GM12878 (cell line): ENCODE measurements at regions not wholly inside any gene's neighbourhood (a gene's known extent, or its start where the extent isn't known, plus 50 kb on each side); places are given as distances from the start of the nearest gene placed in this dataset.

Source experiments
- ATAC-seq: fragments of 200-7000 bp; cut with Tn5 transposase; 3 replicates; pipeline ENCODE4 v1.9.1; 2020; ENCODE audit warnings: mild to moderate bottlenecking, moderate library complexity
- BruUV-seq: library from RNA; stranded (reverse); fragments of 400-500 nt; replicated peaks from 2 replicates; lab custom pipeline; 2021; lab: Mats Ljungman, UMichigan
- CTCF ChIA-PET: fragments of 300-600 bp; sonication (Branson Sonifier 250); formaldehyde crosslinking; extraction: SDS; loops from one replicate; lab custom pipeline; 2021; ENCODE audit warnings: inconsistent platforms; lab: Yijun Ruan, JAX
- POLR2A ChIA-PET: fragments of 350-600 bp; formaldehyde crosslinking; extraction: SDS; loops from one replicate; lab custom pipeline; 2021; ENCODE audit warnings: inconsistent platforms; lab: Charles Lee
- RAD21 ChIA-PET: fragments of 300-600 bp; sonication (Branson Sonifier 250); formaldehyde crosslinking; loops from one replicate; lab custom pipeline; 2023; ENCODE audit warnings: antibody characterized with exemption; ENCODE audit not compliant: unreplicated experiment; lab: Charles Lee
- SMC1A ChIA-PET: fragments of 300-600 bp; sonication (Branson Sonifier 250); formaldehyde crosslinking; loops from one replicate; lab custom pipeline; 2023; ENCODE audit not compliant: unreplicated experiment, uncharacterized antibody; lab: Charles Lee
- DNase-seq: peaks from one replicate; pipeline ENCODE4 v3.0.0-alpha.2; 2011; ENCODE audit warnings: low read depth, low spot score
- FAIRE-seq: peaks from 3 replicates; lab custom pipeline; 2011; peaks lifted over from hg19 to GRCh38; lab: Jason Lieb, UNC
- H2AFZ ChIP-seq: 2 replicates; pipeline ENCODE4 v1.6.0; 2011; ENCODE audit warnings: low read depth, low read length, control low read depth; ENCODE audit not compliant: control insufficient read depth
- H3K27ac ChIP-seq: 2 replicates; pipeline ENCODE4 v1.5.1; 2011; ENCODE audit warnings: control low read depth; ENCODE audit not compliant: control insufficient read depth, insufficient read depth
- H3K27me3 ChIP-seq, 2 experiments: replicated peaks in 1 of 2; 2 replicates each; pipeline versions ENCODE4 v1.6.0 to v1.6.1; 2011; ENCODE audit warnings: low read length in 1 of 2; ENCODE audit not compliant: control insufficient read depth in 2 of 2, insufficient read depth in 2 of 2
- H3K36me3 ChIP-seq, 2 experiments: 2 replicates each; pipeline ENCODE4 v1.5.1; 2011; ENCODE audit warnings: low read length in 1 of 2; ENCODE audit not compliant: control insufficient read depth in 2 of 2, insufficient read depth in 2 of 2
- H3K4me1 ChIP-seq: 2 replicates; pipeline ENCODE4 v1.6.1; 2011; ENCODE audit warnings: mild to moderate bottlenecking, low read length, moderate library complexity, mixed read lengths; ENCODE audit not compliant: control insufficient read depth, insufficient read depth
- H3K4me2 ChIP-seq: 2 replicates; pipeline ENCODE4 v1.6.0; 2011; ENCODE audit warnings: control low read depth; ENCODE audit not compliant: control insufficient read depth, insufficient read depth
- H3K4me3 ChIP-seq: fragments of 200-600 bp; sonication (generic); 2 replicates; pipeline ENCODE4 v1.5.1; 2016
- H3K79me2 ChIP-seq: 2 replicates; pipeline ENCODE4 v1.6.0; 2011; ENCODE audit warnings: low read length; ENCODE audit not compliant: control insufficient read depth, insufficient read depth
- H3K9ac ChIP-seq: 2 replicates; pipeline ENCODE4 v1.8.0; 2011; ENCODE audit warnings: low read length, control low read depth, mixed read lengths; ENCODE audit not compliant: control insufficient read depth, insufficient read depth
- H3K9me3 ChIP-seq: replicated peaks from 3 replicates; pipeline ENCODE4 v1.5.1; 2011; ENCODE audit warnings: mild to moderate bottlenecking, low read length; ENCODE audit not compliant: control insufficient read depth, insufficient read depth
- H4K20me1 ChIP-seq: 2 replicates; pipeline ENCODE4 v1.6.0; 2011; ENCODE audit not compliant: control insufficient read depth, insufficient read depth
- BCL11A ChIP-seq: IDR thresholded peaks from 2 replicates; pipeline ENCODE4 v1.6.1; 2011; ENCODE audit warnings: low read depth, low read length
- BMI1 ChIP-seq: fragments of 450-650 bp; IDR thresholded peaks from 2 replicates; pipeline ENCODE4 v1.6.1; 2016; ENCODE audit warnings: mild to moderate bottlenecking, moderate library complexity, borderline replicate concordance
- CBX5 ChIP-seq: sonication (generic); IDR thresholded peaks from 2 replicates; pipeline ENCODE4 v1.6.1; 2016; ENCODE audit warnings: low read depth, moderate library complexity, mild to moderate bottlenecking, inconsistent platforms
- IKZF1 ChIP-seq: fragments of 450-650 bp; conservative IDR thresholded peaks from 2 replicates; pipeline ENCODE4 v1.6.1; 2017; ENCODE audit warnings: antibody characterized with exemption, mild to moderate bottlenecking
- KAT2A ChIP-seq: conservative IDR thresholded peaks from 2 replicates; pipeline ENCODE4 v1.6.1; 2011; ENCODE audit warnings: low read depth, low read length; ENCODE audit not compliant: control insufficient read depth
- SMAD5 ChIP-seq: IDR thresholded peaks from 2 replicates; pipeline ENCODE4 v1.6.1; 2016; ENCODE audit warnings: antibody characterized with exemption, low read depth
- SREBF1 ChIP-seq: IDR thresholded peaks from 2 replicates; pipeline ENCODE4 v1.6.1; 2012; ENCODE audit warnings: mild to moderate bottlenecking, low read length
- SRF ChIP-seq, 2 experiments: IDR thresholded peaks; 2 replicates each; pipeline ENCODE4 v1.6.1; 2011; ENCODE audit warnings: low read depth in 2 of 2, low read length in 2 of 2, mild to moderate bottlenecking in 1 of 2, moderate library complexity in 1 of 2
- TCF7 ChIP-seq: IDR thresholded peaks from 2 replicates; pipeline ENCODE4 v1.6.1; 2014; ENCODE audit warnings: antibody characterized with exemption, borderline replicate concordance
- YY1 ChIP-seq: IDR thresholded peaks from 2 replicates; pipeline ENCODE4 v1.6.1; 2011; ENCODE audit warnings: low read depth, mild to moderate bottlenecking, low read length
- ZNF207 ChIP-seq: fragments of 450-650 bp; IDR thresholded peaks from 2 replicates; pipeline ENCODE4 v1.6.1; 2014; ENCODE audit warnings: antibody characterized with exemption, mild to moderate bottlenecking, borderline replicate concordance
- WGBS: methylation state at CpG from one replicate; pipeline ENCODE4 v1.1.6; 2016; ENCODE audit warnings: low lambda C conversion rate; ENCODE audit not compliant: insufficient replicate concordance, insufficient coverage; ENCODE audit errors: missing lambda C conversion rate; 5-methylcytosine and 5-hydroxymethylcytosine counted together
- in situ Hi-C: fragments of 300-500 bp; cut with MboI; formaldehyde crosslinking; loops from 9 replicates; pipeline ENCODE4 v1.14.3; 2018; ENCODE audit warnings: mixed read lengths
- intact Hi-C: fragments of 100-400 bp; cut with micrococcal nuclease; formaldehyde crosslinking; loops from one replicate; pipeline ENCODE4 v1.14.2; 2022; ENCODE audit not compliant: unreplicated experiment
- TF ChIP-seq, protein P1 (sequence below): fragments of 450-650 bp; IDR thresholded peaks from 2 replicates; pipeline ENCODE4 v1.6.1; 2017; ENCODE audit warnings: low read depth, mild to moderate bottlenecking, moderate library complexity
- TF ChIP-seq, protein P2 (sequence below): fragments of 450-650 bp; formaldehyde crosslinking; IDR thresholded peaks from 2 replicates; pipeline ENCODE4 v1.5.0; 2022; ENCODE audit warnings: mild to moderate bottlenecking, missing genetic modification characterization
- TF ChIP-seq, protein P3 (sequence below): IDR thresholded peaks from 2 replicates; pipeline ENCODE4 v1.6.1; 2011; ENCODE audit warnings: low read depth, low read length, improper control_type of control experiment, borderline replicate concordance
- TF ChIP-seq, protein P4 (sequence below): fragments of 150-350 bp; IDR thresholded peaks from 2 replicates; pipeline ENCODE4 v1.6.1; 2016; ENCODE audit warnings: low read depth, low read length

DNA sequence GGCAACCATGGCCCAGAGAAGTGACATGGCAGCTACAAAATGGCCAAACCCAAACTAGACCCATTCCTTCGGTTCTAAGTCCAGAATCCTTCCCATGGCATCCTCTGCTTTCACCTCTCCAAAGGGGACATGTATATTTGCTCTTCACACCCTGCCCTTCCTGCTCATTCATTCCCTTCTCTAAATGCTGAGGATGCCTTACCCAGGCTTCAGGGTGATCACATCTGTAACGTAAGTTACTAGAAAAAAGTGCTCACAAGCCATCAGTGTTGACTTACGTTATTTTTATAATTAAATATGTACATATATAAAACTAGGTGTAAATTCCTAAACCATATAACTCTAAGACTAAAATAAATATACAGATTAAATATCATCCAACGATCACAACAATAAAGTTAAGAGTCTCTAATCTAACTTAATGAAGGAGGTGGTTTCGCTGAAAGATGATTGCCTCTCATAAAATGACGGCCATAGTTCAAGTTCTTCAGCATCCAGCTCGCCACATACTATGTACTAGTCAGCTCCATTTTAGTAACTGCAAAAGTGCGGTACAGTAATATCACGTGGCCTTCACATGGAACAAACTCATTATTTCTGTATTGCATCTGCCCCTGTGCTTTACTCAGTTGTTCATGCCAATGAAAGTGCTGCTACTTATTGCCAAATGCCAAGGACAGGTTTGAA lies 74.6 kb downstream of the TENT5C start:
- Histone ChIP-seq H3K79me2 (no peaks in the 10 kb centered on the region), H3K4me1 (no peaks in the 10 kb centered on the region), H3K4me2 (no peak overlapping the region), H3K36me3 (no peaks in the 10 kb centered on the region), H3K27me3 (peaks cover 8 to 9% of the 10 kb centered on the region in 2 experiments; a peak in 3 of 4 replicates), H3K9me3 (no peaks in the 10 kb centered on the region), H2AFZ (no peak overlapping the region), H4K20me1 (no peaks in the 10 kb centered on the region; the same call in 1 of the 2 replicates), H3K27ac (no peak overlapping the region), H3K9ac (no peak overlapping the region), H3K4me3 (no peak overlapping the region)
- SMC1A ChIA-PET, result no interaction called here
- intact Hi-C loops (loop anchor here (5.0 kb wide), 1 partner anchor 72 kb away; no protein-coding TSS in a partner anchor), in situ Hi-C loops (no loop called here)
- WGBS, result 48% methylated on average over 9 of the region's 9 CpGs
- DNase-seq (no peak), FAIRE-seq (no peak), ATAC-seq (no peak)
- RAD21 ChIA-PET, result interaction anchor here (1.4 kb wide), 1 partner anchor 146 kb away, joined by 4 read pairs; no protein-coding TSS in a partner anchor
- BruUV-seq, result no TSS peak
- POLR2A ChIA-PET, result no interaction called here
- CTCF ChIA-PET, result interaction anchor here (0.9 to 2.1 kb wide), 3 partner anchors 23 to 146 kb away, joined by 3 to 5 read pairs (median 3); no protein-coding TSS in a partner anchor
- no peak for TF ChIP-seq SRF (IDR thresholded peaks at IDR 0.05; ENCODE audit: low read depth in 2 of 2, low read length in 2 of 2)
- TF ChIP-seq, protein P1, sequence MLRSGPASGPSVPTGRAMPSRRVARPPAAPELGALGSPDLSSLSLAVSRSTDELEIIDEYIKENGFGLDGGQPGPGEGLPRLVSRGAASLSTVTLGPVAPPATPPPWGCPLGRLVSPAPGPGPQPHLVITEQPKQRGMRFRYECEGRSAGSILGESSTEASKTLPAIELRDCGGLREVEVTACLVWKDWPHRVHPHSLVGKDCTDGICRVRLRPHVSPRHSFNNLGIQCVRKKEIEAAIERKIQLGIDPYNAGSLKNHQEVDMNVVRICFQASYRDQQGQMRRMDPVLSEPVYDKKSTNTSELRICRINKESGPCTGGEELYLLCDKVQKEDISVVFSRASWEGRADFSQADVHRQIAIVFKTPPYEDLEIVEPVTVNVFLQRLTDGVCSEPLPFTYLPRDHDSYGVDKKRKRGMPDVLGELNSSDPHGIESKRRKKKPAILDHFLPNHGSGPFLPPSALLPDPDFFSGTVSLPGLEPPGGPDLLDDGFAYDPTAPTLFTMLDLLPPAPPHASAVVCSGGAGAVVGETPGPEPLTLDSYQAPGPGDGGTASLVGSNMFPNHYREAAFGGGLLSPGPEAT, result no peak
- TF ChIP-seq ZNF207, result no peak
- TF ChIP-seq SMAD5, result no peak
- no peak for TF ChIP-seq YY1
- no peak for TF ChIP-seq BMI1
- TF ChIP-seq, protein P2, sequence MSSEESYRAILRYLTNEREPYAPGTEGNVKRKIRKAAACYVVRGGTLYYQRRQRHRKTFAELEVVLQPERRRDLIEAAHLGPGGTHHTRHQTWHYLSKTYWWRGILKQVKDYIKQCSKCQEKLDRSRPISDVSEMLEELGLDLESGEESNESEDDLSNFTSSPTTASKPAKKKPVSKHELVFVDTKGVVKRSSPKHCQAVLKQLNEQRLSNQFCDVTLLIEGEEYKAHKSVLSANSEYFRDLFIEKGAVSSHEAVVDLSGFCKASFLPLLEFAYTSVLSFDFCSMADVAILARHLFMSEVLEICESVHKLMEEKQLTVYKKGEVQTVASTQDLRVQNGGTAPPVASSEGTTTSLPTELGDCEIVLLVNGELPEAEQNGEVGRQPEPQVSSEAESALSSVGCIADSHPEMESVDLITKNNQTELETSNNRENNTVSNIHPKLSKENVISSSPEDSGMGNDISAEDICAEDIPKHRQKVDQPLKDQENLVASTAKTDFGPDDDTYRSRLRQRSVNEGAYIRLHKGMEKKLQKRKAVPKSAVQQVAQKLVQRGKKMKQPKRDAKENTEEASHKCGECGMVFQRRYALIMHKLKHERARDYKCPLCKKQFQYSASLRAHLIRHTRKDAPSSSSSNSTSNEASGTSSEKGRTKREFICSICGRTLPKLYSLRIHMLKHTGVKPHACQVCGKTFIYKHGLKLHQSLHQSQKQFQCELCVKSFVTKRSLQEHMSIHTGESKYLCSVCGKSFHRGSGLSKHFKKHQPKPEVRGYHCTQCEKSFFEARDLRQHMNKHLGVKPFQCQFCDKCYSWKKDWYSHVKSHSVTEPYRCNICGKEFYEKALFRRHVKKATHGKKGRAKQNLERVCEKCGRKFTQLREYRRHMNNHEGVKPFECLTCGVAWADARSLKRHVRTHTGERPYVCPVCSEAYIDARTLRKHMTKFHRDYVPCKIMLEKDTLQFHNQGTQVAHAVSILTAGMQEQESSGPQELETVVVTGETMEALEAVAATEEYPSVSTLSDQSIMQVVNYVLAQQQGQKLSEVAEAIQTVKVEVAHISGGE (CRISPR knock-in tag), result no peak
- no peak for TF ChIP-seq SREBF1
- TF ChIP-seq, protein P3, sequence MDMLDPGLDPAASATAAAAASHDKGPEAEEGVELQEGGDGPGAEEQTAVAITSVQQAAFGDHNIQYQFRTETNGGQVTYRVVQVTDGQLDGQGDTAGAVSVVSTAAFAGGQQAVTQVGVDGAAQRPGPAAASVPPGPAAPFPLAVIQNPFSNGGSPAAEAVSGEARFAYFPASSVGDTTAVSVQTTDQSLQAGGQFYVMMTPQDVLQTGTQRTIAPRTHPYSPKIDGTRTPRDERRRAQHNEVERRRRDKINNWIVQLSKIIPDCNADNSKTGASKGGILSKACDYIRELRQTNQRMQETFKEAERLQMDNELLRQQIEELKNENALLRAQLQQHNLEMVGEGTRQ, result no peak
- no peak for TF ChIP-seq BCL11A
- no peak for TF ChIP-seq CBX5
- TF ChIP-seq IKZF1, result no peak
- TF ChIP-seq, protein P4, sequence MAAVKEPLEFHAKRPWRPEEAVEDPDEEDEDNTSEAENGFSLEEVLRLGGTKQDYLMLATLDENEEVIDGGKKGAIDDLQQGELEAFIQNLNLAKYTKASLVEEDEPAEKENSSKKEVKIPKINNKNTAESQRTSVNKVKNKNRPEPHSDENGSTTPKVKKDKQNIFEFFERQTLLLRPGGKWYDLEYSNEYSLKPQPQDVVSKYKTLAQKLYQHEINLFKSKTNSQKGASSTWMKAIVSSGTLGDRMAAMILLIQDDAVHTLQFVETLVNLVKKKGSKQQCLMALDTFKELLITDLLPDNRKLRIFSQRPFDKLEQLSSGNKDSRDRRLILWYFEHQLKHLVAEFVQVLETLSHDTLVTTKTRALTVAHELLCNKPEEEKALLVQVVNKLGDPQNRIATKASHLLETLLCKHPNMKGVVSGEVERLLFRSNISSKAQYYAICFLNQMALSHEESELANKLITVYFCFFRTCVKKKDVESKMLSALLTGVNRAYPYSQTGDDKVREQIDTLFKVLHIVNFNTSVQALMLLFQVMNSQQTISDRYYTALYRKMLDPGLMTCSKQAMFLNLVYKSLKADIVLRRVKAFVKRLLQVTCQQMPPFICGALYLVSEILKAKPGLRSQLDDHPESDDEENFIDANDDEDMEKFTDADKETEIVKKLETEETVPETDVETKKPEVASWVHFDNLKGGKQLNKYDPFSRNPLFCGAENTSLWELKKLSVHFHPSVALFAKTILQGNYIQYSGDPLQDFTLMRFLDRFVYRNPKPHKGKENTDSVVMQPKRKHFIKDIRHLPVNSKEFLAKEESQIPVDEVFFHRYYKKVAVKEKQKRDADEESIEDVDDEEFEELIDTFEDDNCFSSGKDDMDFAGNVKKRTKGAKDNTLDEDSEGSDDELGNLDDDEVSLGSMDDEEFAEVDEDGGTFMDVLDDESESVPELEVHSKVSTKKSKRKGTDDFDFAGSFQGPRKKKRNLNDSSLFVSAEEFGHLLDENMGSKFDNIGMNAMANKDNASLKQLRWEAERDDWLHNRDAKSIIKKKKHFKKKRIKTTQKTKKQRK, result no peak
- no peak for TF ChIP-seq KAT2A
- no peak for TF ChIP-seq TCF7
